ENCODE measurements at regions not wholly inside any gene's neighbourhood (a gene's known extent, or its start where the extent isn't known, plus 50 kb on each side); places are given as distances from the start of the nearest gene placed in this dataset.

DNA sequence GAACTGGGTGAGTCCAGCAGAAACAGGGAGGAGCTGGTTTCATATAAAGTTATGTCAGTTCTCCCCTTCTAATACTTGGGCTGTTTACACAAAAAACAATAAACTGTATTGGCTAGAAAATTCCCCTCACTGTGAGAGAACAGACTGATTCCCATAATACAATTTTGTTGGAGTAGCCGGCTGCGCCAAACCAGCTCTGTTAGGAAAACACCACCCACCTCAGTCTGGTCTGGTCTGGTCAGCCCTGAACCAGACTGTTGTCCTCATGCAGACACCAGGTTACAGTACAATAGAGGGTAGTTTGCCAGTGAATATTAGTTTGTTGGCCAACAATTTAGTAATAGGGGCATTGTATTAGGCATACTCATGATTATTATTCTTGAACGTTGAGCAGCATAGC, 356.4 kb downstream of the EFNA5 start:
- WGBS, 2 experiments (ENCODE audit: insufficient coverage in 1 of 2, insufficient read length in 1 of 2), result 91 to 100% methylated on average over 2 to 3 of the region's 3 CpGs

GRCh38 chr5:107313921-107314320, 356.8 kb downstream of the EFNA5 start:
- Mint-ChIP-seq H3K36me3 (ENCODE audit: low read depth) (no peaks in the 10 kb centered on the region), H3K27me3 (ENCODE audit: insufficient read depth) (no peaks in the 10 kb centered on the region), H3K4me1 (peaks cover 20% of the 10 kb centered on the region), H3K27ac (no peak overlapping the region), H3K4me3 (no peak overlapping the region), H3K9me3 (no peaks in the 10 kb centered on the region)
- Histone ChIP-seq H3K9me3 (ENCODE audit: control insufficient read depth, low read length) (no peaks in the 10 kb centered on the region), H3K27me3 (ENCODE audit: control insufficient read depth, insufficient read depth, low read length, poor library complexity, severe bottlenecking) (no peaks in the 10 kb centered on the region), H3K27ac (ENCODE audit: low read depth, low read length) (no peak overlapping the region), H3K4me1 (ENCODE audit: control insufficient read depth, insufficient read depth, low read length) (no peaks in the 10 kb centered on the region), H3K9ac (ENCODE audit: extremely low read depth, low read length, poor library complexity, severe bottlenecking) (no peak overlapping the region), H3K36me3 (ENCODE audit: control insufficient read depth, insufficient read depth, low read length) (no peaks in the 10 kb centered on the region), H3K4me3 (ENCODE audit: low read length) (no peak overlapping the region)
- TF ChIP-seq, protein P1, sequence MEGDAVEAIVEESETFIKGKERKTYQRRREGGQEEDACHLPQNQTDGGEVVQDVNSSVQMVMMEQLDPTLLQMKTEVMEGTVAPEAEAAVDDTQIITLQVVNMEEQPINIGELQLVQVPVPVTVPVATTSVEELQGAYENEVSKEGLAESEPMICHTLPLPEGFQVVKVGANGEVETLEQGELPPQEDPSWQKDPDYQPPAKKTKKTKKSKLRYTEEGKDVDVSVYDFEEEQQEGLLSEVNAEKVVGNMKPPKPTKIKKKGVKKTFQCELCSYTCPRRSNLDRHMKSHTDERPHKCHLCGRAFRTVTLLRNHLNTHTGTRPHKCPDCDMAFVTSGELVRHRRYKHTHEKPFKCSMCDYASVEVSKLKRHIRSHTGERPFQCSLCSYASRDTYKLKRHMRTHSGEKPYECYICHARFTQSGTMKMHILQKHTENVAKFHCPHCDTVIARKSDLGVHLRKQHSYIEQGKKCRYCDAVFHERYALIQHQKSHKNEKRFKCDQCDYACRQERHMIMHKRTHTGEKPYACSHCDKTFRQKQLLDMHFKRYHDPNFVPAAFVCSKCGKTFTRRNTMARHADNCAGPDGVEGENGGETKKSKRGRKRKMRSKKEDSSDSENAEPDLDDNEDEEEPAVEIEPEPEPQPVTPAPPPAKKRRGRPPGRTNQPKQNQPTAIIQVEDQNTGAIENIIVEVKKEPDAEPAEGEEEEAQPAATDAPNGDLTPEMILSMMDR (conservative IDR thresholded peaks at IDR 0.05), result no peak
- WGBS, 2 experiments (ENCODE audit: insufficient coverage in 1 of 2, insufficient read length in 1 of 2), result 77 to 100% methylated on average over 1 to 3 of the region's 3 CpGs
- no peak for DNase-seq

More for the DNA sequence above, 356.4 kb downstream of the EFNA5 start:
- Mint-ChIP-seq H3K27me3 (ENCODE audit: insufficient read depth) (no peaks in the 10 kb centered on the region), H3K4me1 (peaks cover 17% of the 10 kb centered on the region), H3K9me3 (no peaks in the 10 kb centered on the region), H3K4me3 (no peak overlapping the region), H3K27ac (no peak overlapping the region), H3K36me3 (ENCODE audit: low read depth) (no peaks in the 10 kb centered on the region)
- Histone ChIP-seq H3K27me3 (ENCODE audit: control insufficient read depth, insufficient read depth, low read length, poor library complexity, severe bottlenecking) (no peaks in the 10 kb centered on the region), H3K4me3 (ENCODE audit: low read length) (no peak overlapping the region), H3K36me3 (ENCODE audit: control insufficient read depth, insufficient read depth, low read length) (no peaks in the 10 kb centered on the region), H3K4me1 (ENCODE audit: control insufficient read depth, insufficient read depth, low read length) (no peaks in the 10 kb centered on the region), H3K27ac (ENCODE audit: low read depth, low read length) (no peak overlapping the region), H3K9me3 (ENCODE audit: control insufficient read depth, low read length) (no peaks in the 10 kb centered on the region), H3K9ac (ENCODE audit: extremely low read depth, low read length, poor library complexity, severe bottlenecking) (no peak overlapping the region)
- no peak for DNase-seq
- TF ChIP-seq, protein P1 (conservative IDR thresholded peaks at IDR 0.05), result no peak

DNA sequence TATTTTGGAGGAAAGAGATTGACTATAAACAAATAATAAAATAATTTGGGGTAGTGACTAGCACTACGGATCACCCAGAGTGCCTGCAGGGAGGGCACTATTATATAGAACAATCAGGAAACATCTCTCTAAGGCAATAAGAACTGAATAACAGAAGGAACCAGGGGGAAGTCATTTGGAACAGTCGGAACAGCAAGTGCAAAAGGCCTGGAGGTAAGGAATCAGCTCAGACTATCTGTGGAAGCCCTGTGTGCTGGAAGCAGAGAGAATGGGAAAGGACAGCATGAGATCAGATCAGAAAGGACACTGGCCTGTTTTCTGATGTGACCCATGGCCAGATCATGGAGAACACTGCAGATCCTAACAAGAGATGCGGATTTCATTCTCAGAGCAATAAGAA, 357.6 kb downstream of the EFNA5 start:
- Histone ChIP-seq H3K27ac (ENCODE audit: low read depth, low read length) (no peak overlapping the region), H3K4me3 (ENCODE audit: low read length) (no peak overlapping the region)

More for the DNA sequence above, 357.6 kb downstream of the EFNA5 start:
- Mint-ChIP-seq H3K27me3 (ENCODE audit: insufficient read depth) (no peaks in the 10 kb centered on the region), H3K4me1 (peaks cover 22% of the 10 kb centered on the region), H3K4me3 (no peak overlapping the region), H3K27ac (peak overlapping the region; percentile 9), H3K36me3 (ENCODE audit: low read depth) (no peaks in the 10 kb centered on the region), H3K9me3 (no peaks in the 10 kb centered on the region)
- H3K4me1 ChIP-seq (ENCODE audit: control insufficient read depth, insufficient read depth, low read length), result no peaks in the 10 kb centered on the region
- no peaks in the 10 kb centered on the region for H3K36me3 ChIP-seq (ENCODE audit: control insufficient read depth, insufficient read depth, low read length)
- WGBS, 2 experiments (ENCODE audit: insufficient coverage in 1 of 2, insufficient read length in 1 of 2), result 80 to 87% methylated on average over 1 to 2 of the region's 3 CpGs
- no peaks in the 10 kb centered on the region for H3K9me3 ChIP-seq (ENCODE audit: control insufficient read depth, low read length)
- no peaks in the 10 kb centered on the region for H3K27me3 ChIP-seq (ENCODE audit: control insufficient read depth, insufficient read depth, low read length, poor library complexity, severe bottlenecking)
- TF ChIP-seq, protein P1 (conservative IDR thresholded peaks at IDR 0.05), result no peak
- no peak for DNase-seq
- no peak overlapping the region for H3K9ac ChIP-seq (ENCODE audit: extremely low read depth, low read length, poor library complexity, severe bottlenecking)

All from endodermal cell (in vitro differentiated cells).